DOHH2 (cell line): ENCODE measurements at regions not wholly inside any gene's neighbourhood (a gene's known extent, or its start where the extent isn't known, plus 50 kb on each side); places are given as distances from the start of the nearest gene placed in this dataset.

Experiments
- H3F3A ChIP-seq: fragments of 200-600 bp; sonication (generic), shearing (Covaris generic); 2 replicates; pipeline ENCODE4 v1.6.0; 2016; ENCODE audit warnings: antibody characterized with exemption, mild to moderate bottlenecking; ENCODE audit not compliant: control insufficient read depth, insufficient read depth
- H3K27ac ChIP-seq: fragments of 200-600 bp; sonication (generic); 2 replicates; pipeline ENCODE4 v1.5.1; 2014; ENCODE audit warnings: low read depth, mild to moderate bottlenecking, low read length, moderate library complexity
- H3K27me3 ChIP-seq: fragments of 200-600 bp; sonication (generic); 2 replicates; pipeline ENCODE4 v1.6.1; 2014; ENCODE audit warnings: mild to moderate bottlenecking, low read length, mixed read lengths; ENCODE audit not compliant: control insufficient read depth
- H3K36me3 ChIP-seq: fragments of 200-600 bp; sonication (generic); 2 replicates; pipeline ENCODE4 v1.6.1; 2014; ENCODE audit warnings: mild to moderate bottlenecking, low read length, moderate library complexity, mixed read lengths; ENCODE audit not compliant: control insufficient read depth
- H3K4me1 ChIP-seq: fragments of 200-600 bp; sonication (generic); 2 replicates; pipeline ENCODE4 v1.6.1; 2014; ENCODE audit warnings: mild to moderate bottlenecking, low read length, mixed read lengths; ENCODE audit not compliant: control insufficient read depth
- H3K4me2 ChIP-seq: fragments of 200-600 bp; sonication (generic); 2 replicates; pipeline ENCODE4 v1.6.0; 2014; ENCODE audit warnings: mild to moderate bottlenecking, low read length, moderate library complexity
- H3K4me3 ChIP-seq: fragments of 200-600 bp; sonication (generic); 2 replicates; pipeline ENCODE4 v1.5.1; 2014; ENCODE audit warnings: mild to moderate bottlenecking, low read length, mixed read lengths
- H3K79me2 ChIP-seq: fragments of 200-600 bp; sonication (generic); 2 replicates; pipeline ENCODE4 v1.6.1; 2014; ENCODE audit warnings: mild to moderate bottlenecking, low read length, mixed read lengths; ENCODE audit not compliant: control insufficient read depth
- H3K9me2 ChIP-seq: fragments of 200-600 bp; sonication (generic); replicated peaks from 2 replicates; pipeline ENCODE4 v1.6.1; 2014; ENCODE audit warnings: mild to moderate bottlenecking, low read length, mixed read lengths; ENCODE audit not compliant: control insufficient read depth
- H3K9me3 ChIP-seq: fragments of 200-600 bp; sonication (generic); 2 replicates; pipeline ENCODE4 v1.6.1; 2014; ENCODE audit warnings: antibody characterized with exemption, low read length, mixed read lengths; ENCODE audit not compliant: control insufficient read depth, insufficient read depth
- H4K20me1 ChIP-seq: fragments of 200-600 bp; sonication (generic); 2 replicates; pipeline ENCODE4 v1.6.0; 2014; ENCODE audit warnings: low read depth, mild to moderate bottlenecking, antibody characterized with exemption, low read length, moderate library complexity; ENCODE audit not compliant: control insufficient read depth, insufficient read depth
- CTCF ChIP-seq: fragments of 200-600 bp; sonication (generic); IDR thresholded peaks from one replicate; pipeline ENCODE4 v1.5.1; 2014; ENCODE audit warnings: antibody characterized with exemption, mild to moderate bottlenecking, low read depth, low read length; ENCODE audit not compliant: poor library complexity, severe bottlenecking
- EZH2phosphoT487 ChIP-seq: fragments of 200-600 bp; sonication (generic); IDR thresholded peaks from 2 replicates; pipeline ENCODE4 v1.6.1; 2017; ENCODE audit warnings: borderline replicate concordance, mild to moderate bottlenecking, antibody characterized with exemption, low read length, moderate library complexity, mixed read lengths

DNA sequence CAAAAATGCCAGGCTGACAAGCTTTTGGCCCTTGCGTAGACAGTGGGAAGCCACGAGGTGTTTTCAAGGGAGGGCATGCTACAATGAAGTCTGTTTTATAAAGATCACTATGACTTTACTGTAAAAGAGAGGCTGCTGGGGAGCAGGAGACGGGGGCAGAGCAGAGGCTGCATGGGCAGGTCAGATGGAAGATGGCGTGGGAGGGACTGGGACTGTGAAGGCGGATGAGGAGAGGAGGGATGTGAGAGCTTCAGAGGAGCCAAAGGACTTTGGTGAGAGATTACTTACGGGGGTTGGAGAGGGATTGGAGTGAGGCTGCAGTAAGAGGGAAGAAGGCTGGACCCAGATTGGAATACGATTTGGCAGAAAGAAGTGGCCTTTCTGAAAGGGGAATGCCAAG is 86.6 kb upstream of the PCBD1 start:
- Histone ChIP-seq H3K9me3 (no peaks in the 10 kb centered on the region), H3K27ac (no peak overlapping the region), H3K9me2 (no peaks in the 10 kb centered on the region), H3K27me3 (no peaks in the 10 kb centered on the region; the same call in 1 of the 2 replicates), H3K4me1 (no peaks in the 10 kb centered on the region), H4K20me1 (no peaks in the 10 kb centered on the region), H3K4me2 (no peak overlapping the region), H3F3A (no peaks in the 10 kb centered on the region), H3K79me2 (no peaks in the 10 kb centered on the region), H3K36me3 (no peaks in the 10 kb centered on the region), H3K4me3 (no peak overlapping the region)
- no peak for TF ChIP-seq CTCF
- TF ChIP-seq EZH2phosphoT487: no peak

GRCh38 chr10:70976063-70976695 is 87.8 kb upstream of the PCBD1 start:
- no peaks in the 10 kb centered on the region for H3K79me2 ChIP-seq
- H3K4me2 ChIP-seq: no peak overlapping the region
- no peak overlapping the region for H3K4me3 ChIP-seq
- no peaks in the 10 kb centered on the region for H3K9me3 ChIP-seq
- TF ChIP-seq CTCF (no peak), EZH2phosphoT487 (no peak)
- H3K9me2 ChIP-seq: no peaks in the 10 kb centered on the region
- no peak overlapping the region for H3K27ac ChIP-seq
- no peaks in the 10 kb centered on the region for H3K4me1 ChIP-seq
- H4K20me1 ChIP-seq: no peaks in the 10 kb centered on the region
- no peaks in the 10 kb centered on the region for H3K36me3 ChIP-seq
- H3K27me3 ChIP-seq: no peaks in the 10 kb centered on the region; the same call in 1 of the 2 replicates
- H3F3A ChIP-seq: no peaks in the 10 kb centered on the region

DNA sequence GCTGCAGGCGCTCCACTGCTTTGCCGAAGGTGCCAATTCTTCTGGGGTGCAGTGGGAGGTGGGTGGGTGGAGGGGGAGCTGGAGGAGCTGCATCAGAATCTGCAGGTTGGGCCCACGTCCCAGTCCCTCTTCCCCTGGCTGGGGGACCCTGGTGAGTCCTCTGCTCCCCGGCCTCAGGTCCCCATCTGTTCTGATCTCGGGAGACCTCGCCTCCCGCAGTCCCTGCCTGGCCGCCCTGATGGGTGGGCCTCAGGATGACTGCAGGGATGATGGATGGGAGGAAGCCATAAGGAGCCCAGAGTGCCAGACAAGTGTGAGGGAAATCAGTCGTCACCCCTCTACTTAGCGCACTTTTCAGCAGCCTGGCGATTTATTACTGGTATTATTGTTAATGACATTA is 89.3 kb upstream of the PCBD1 start:
- H3K9me2 ChIP-seq: no peaks in the 10 kb centered on the region
- no peaks in the 10 kb centered on the region for H3F3A ChIP-seq
- no peaks in the 10 kb centered on the region for H3K79me2 ChIP-seq
- no peaks in the 10 kb centered on the region for H3K9me3 ChIP-seq
- no peak overlapping the region for H3K4me2 ChIP-seq
- TF ChIP-seq EZH2phosphoT487: no peak
- no peak for TF ChIP-seq CTCF
- H4K20me1 ChIP-seq: no peaks in the 10 kb centered on the region
- no peak overlapping the region for H3K27ac ChIP-seq
- H3K4me1 ChIP-seq: no peaks in the 10 kb centered on the region
- H3K4me3 ChIP-seq: no peak overlapping the region
- no peaks in the 10 kb centered on the region for H3K36me3 ChIP-seq
- no peaks in the 10 kb centered on the region for H3K27me3 ChIP-seq

GRCh38 chr10:70978181-70978580 is 89.8 kb upstream of the PCBD1 start:
- no peaks in the 10 kb centered on the region for H3F3A ChIP-seq
- H3K9me3 ChIP-seq: no peaks in the 10 kb centered on the region
- no peaks in the 10 kb centered on the region for H3K4me1 ChIP-seq
- H4K20me1 ChIP-seq: no peaks in the 10 kb centered on the region
- H3K27ac ChIP-seq: no peak overlapping the region
- no peaks in the 10 kb centered on the region for H3K79me2 ChIP-seq
- no peak overlapping the region for H3K4me2 ChIP-seq
- no peaks in the 10 kb centered on the region for H3K9me2 ChIP-seq
- TF ChIP-seq EZH2phosphoT487 (no peak), CTCF (no peak)
- no peaks in the 10 kb centered on the region for H3K27me3 ChIP-seq
- H3K4me3 ChIP-seq: no peak overlapping the region
- H3K36me3 ChIP-seq: no peaks in the 10 kb centered on the region
